ENCODE measurements at regions not wholly inside any gene's neighbourhood (a gene's known extent, or its start where the extent isn't known, plus 50 kb on each side); places are given as distances from the start of the nearest gene placed in this dataset.

GRCh38 chr4:133775469-133775868 is 426.1 kb downstream of the PABPC4L start:
- Histone ChIP-seq H3K27ac (ENCODE audit: low read length) (no peak overlapping the region), H3K4me1 (ENCODE audit: control insufficient read depth in 1 of 2, extremely low read depth in 1 of 2, insufficient read depth in 2 of 2, low read length in 2 of 2) (no peaks in the 10 kb centered on the region), H3K4me3 (ENCODE audit: control insufficient read depth in 1 of 2, extremely low read depth in 1 of 2, low read length in 1 of 2) (no peak overlapping the region), H3K27me3 (replicated peaks in 1 of 2; ENCODE audit: control insufficient read depth in 2 of 2, extremely low read depth in 1 of 2, insufficient read depth in 2 of 2, low read length in 1 of 2) (no peaks in the 10 kb centered on the region), H3K9me3 (no peaks in the 10 kb centered on the region), H3K36me3 (ENCODE audit: control insufficient read depth in 2 of 2, extremely low read depth in 1 of 2, insufficient read depth in 1 of 2, low read length in 1 of 2) (no peaks in the 10 kb centered on the region)
- POLR2A ChIA-PET = interaction anchor here in 1 of 2 donors (0.6 kb wide), 1 partner anchor 16 kb away, joined by 3 read pairs; no protein-coding TSS in a partner anchor
- Mint-ChIP-seq H3K4me1 (no peaks in the 10 kb centered on the region), H3K36me3 (no peaks in the 10 kb centered on the region), H3K27me3 (no peaks in the 10 kb centered on the region), H3K9me3 (peaks cover 2 to 9% (median 8%) of the 10 kb centered on the region in 3 donors), H3K4me3 (no peak overlapping the region), H3K27ac (no peak overlapping the region)
- CTCF ChIA-PET = no interaction called here
- ATAC-seq (replicated peaks in 1 of 4) (no peak), DNase-seq (no peak)
- WGBS (ENCODE audit: insufficient coverage) = no CpG with 5 or more reads among the region's 1 CpG

DNA sequence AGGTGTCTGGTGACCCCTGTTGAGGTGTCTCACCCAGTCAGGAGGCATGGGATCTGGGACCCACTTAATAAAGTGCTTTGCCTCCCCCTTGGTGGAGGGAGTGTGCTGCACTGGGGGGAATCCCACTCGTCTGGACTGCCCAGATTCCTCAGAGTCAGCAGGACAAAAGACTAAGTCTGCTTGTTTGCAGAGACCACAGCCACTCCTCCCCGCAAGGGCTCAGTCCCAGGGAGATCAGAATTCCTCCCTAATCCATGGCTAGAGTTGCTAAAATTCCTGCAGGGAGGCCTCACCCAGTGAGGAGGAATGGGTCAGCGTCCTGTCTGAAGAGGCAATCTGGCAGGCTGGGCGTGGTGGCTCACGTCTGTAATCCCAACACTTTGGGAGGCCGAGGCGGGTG is 442.2 kb downstream of the PABPC4L start:
- Histone ChIP-seq H3K4me1 (ENCODE audit: control insufficient read depth in 1 of 2, extremely low read depth in 1 of 2, insufficient read depth in 2 of 2, low read length in 2 of 2) (no peaks in the 10 kb centered on the region), H3K36me3 (ENCODE audit: control insufficient read depth in 2 of 2, extremely low read depth in 1 of 2, insufficient read depth in 1 of 2, low read length in 1 of 2) (no peaks in the 10 kb centered on the region), H3K27ac (ENCODE audit: low read length) (no peak overlapping the region), H3K27me3 (replicated peaks in 1 of 2; ENCODE audit: control insufficient read depth in 2 of 2, extremely low read depth in 1 of 2, insufficient read depth in 2 of 2, low read length in 1 of 2) (no peaks in the 10 kb centered on the region), H3K9me3 (no peaks in the 10 kb centered on the region), H3K4me3 (ENCODE audit: control insufficient read depth in 1 of 2, extremely low read depth in 1 of 2, low read length in 1 of 2) (no peak overlapping the region)
- DNase-seq = no peak
- Mint-ChIP-seq H3K27ac (no peak overlapping the region), H3K9me3 (peaks cover 0 to 12% (median under 1%) of the 10 kb centered on the region in 3 donors), H3K36me3 (no peaks in the 10 kb centered on the region), H3K4me3 (no peak overlapping the region), H3K27me3 (no peaks in the 10 kb centered on the region), H3K4me1 (no peaks in the 10 kb centered on the region)
- ChIA-PET POLR2A (interaction anchor here in 1 of 2 donors (0.6 kb wide), 1 partner anchor 16 kb away, joined by 3 read pairs; no protein-coding TSS in a partner anchor), CTCF (no interaction called here)
- no peak for ATAC-seq (replicated peaks in 1 of 4)
- WGBS (ENCODE audit: insufficient coverage) = 80% methylated on average over 4 of the region's 7 CpGs

GRCh38 chr4:133741766-133742165 is 459.8 kb downstream of the PABPC4L start:
- no peaks in the 10 kb centered on the region for H3K27me3 ChIP-seq (replicated peaks in 1 of 2; ENCODE audit: control insufficient read depth in 2 of 2, extremely low read depth in 1 of 2, insufficient read depth in 2 of 2, low read length in 1 of 2)
- H3K9me3 ChIP-seq = no peaks in the 10 kb centered on the region
- no peaks in the 10 kb centered on the region for H3K4me1 Mint-ChIP-seq
- no peak overlapping the region for H3K27ac Mint-ChIP-seq
- no peak overlapping the region for H3K27ac ChIP-seq (ENCODE audit: low read length)
- no peaks in the 10 kb centered on the region for H3K36me3 Mint-ChIP-seq
- no peaks in the 10 kb centered on the region for H3K4me1 ChIP-seq (ENCODE audit: control insufficient read depth in 1 of 2, extremely low read depth in 1 of 2, insufficient read depth in 2 of 2, low read length in 2 of 2)
- DNase-seq = no peak
- ChIA-PET CTCF (no interaction called here), POLR2A (no interaction called here)
- peaks cover 16 to 23% (median 17%) of the 10 kb centered on the region in 3 donors for H3K9me3 Mint-ChIP-seq
- 60% methylated on average over 1 of the region's 3 CpGs for WGBS (ENCODE audit: insufficient coverage)
- H3K27me3 Mint-ChIP-seq = no peaks in the 10 kb centered on the region
- no peak overlapping the region for H3K4me3 ChIP-seq (ENCODE audit: control insufficient read depth in 1 of 2, extremely low read depth in 1 of 2, low read length in 1 of 2)
- ATAC-seq (replicated peaks in 1 of 4) = no peak
- H3K36me3 ChIP-seq (ENCODE audit: control insufficient read depth in 2 of 2, extremely low read depth in 1 of 2, insufficient read depth in 1 of 2, low read length in 1 of 2) = no peaks in the 10 kb centered on the region
- H3K4me3 Mint-ChIP-seq = no peak overlapping the region

DNA sequence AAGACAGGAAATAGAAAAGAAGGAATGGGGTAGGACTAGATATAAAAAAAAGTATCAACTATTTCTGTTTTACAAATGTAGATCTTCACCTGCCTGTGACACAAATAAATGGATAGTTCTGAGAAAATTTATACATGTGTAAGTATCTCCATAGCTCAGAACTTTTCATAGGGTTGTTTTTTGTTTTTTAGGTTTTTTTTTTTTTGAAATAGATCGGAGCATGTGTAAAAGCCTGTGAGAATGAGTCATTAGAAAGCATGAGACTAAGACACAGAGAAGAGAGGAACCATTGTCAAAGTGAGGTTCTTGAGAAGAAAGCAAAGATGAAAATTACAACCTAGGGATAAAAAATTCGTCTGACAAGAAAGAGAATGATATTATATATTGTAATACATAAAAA is 481.6 kb downstream of the PABPC4L start:
- Mint-ChIP-seq H3K27ac (no peak overlapping the region), H3K4me3 (no peak overlapping the region), H3K4me1 (no peaks in the 10 kb centered on the region), H3K9me3 (peaks cover 6 to 12% (median 9%) of the 10 kb centered on the region in 3 donors), H3K36me3 (no peaks in the 10 kb centered on the region), H3K27me3 (no peaks in the 10 kb centered on the region)
- no peak for ATAC-seq (replicated peaks in 1 of 4)
- no CpG with 5 or more reads among the region's 2 CpGs for WGBS (ENCODE audit: insufficient coverage)
- Histone ChIP-seq H3K27me3 (replicated peaks in 1 of 2; ENCODE audit: control insufficient read depth in 2 of 2, extremely low read depth in 1 of 2, insufficient read depth in 2 of 2, low read length in 1 of 2) (no peaks in the 10 kb centered on the region), H3K36me3 (ENCODE audit: control insufficient read depth in 2 of 2, extremely low read depth in 1 of 2, insufficient read depth in 1 of 2, low read length in 1 of 2) (no peaks in the 10 kb centered on the region), H3K9me3 (no peaks in the 10 kb centered on the region), H3K4me1 (ENCODE audit: control insufficient read depth in 1 of 2, extremely low read depth in 1 of 2, insufficient read depth in 2 of 2, low read length in 2 of 2) (no peaks in the 10 kb centered on the region), H3K4me3 (ENCODE audit: control insufficient read depth in 1 of 2, extremely low read depth in 1 of 2, low read length in 1 of 2) (no peak overlapping the region), H3K27ac (ENCODE audit: low read length) (no peak overlapping the region)
- ChIA-PET POLR2A (no interaction called here), CTCF (interaction anchor here (0.6 kb wide), 2 partner anchors 18 to 703 kb away, joined by 3 read pairs; no protein-coding TSS in a partner anchor)
- no peak for DNase-seq

DNA sequence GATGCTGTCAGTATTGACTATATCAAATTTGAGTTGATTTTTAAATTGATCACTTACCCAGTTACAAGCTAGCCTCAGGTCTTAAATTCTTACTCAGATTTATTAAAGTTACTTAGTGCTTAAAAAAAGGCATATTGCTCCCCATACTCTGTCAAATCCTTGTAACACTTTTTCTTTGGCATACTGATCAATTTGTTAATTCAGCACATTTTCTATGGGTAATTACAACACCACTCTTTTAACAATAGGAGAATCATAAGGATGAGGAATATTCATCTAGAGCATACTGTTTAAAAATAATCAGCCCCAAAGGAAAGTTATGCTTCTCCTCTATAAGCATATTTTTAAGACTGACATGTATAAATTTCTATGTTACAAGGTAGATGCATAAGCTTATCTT is 482.5 kb downstream of the PABPC4L start:
- H3K27ac Mint-ChIP-seq = no peak overlapping the region
- no peaks in the 10 kb centered on the region for H3K36me3 ChIP-seq (ENCODE audit: control insufficient read depth in 2 of 2, extremely low read depth in 1 of 2, insufficient read depth in 1 of 2, low read length in 1 of 2)
- no peaks in the 10 kb centered on the region for H3K27me3 Mint-ChIP-seq
- H3K4me1 ChIP-seq (ENCODE audit: control insufficient read depth in 1 of 2, extremely low read depth in 1 of 2, insufficient read depth in 2 of 2, low read length in 2 of 2) = no peaks in the 10 kb centered on the region
- H3K27ac ChIP-seq (ENCODE audit: low read length) = no peak overlapping the region
- ATAC-seq (replicated peaks in 1 of 4) = no peak
- H3K4me3 Mint-ChIP-seq = no peak overlapping the region
- DNase-seq = no peak
- no peaks in the 10 kb centered on the region for H3K4me1 Mint-ChIP-seq
- H3K36me3 Mint-ChIP-seq = no peaks in the 10 kb centered on the region
- POLR2A ChIA-PET = no interaction called here
- H3K4me3 ChIP-seq (ENCODE audit: control insufficient read depth in 1 of 2, extremely low read depth in 1 of 2, low read length in 1 of 2) = no peak overlapping the region
- CTCF ChIA-PET = no interaction called here
- no peaks in the 10 kb centered on the region for H3K27me3 ChIP-seq (replicated peaks in 1 of 2; ENCODE audit: control insufficient read depth in 2 of 2, extremely low read depth in 1 of 2, insufficient read depth in 2 of 2, low read length in 1 of 2)
- no peaks in the 10 kb centered on the region for H3K9me3 ChIP-seq
- peaks cover 6 to 12% (median 9%) of the 10 kb centered on the region in 3 donors for H3K9me3 Mint-ChIP-seq

GRCh38 chr4:133714211-133714610 is 487.4 kb downstream of the PABPC4L start:
- H3K27me3 ChIP-seq (replicated peaks in 1 of 2; ENCODE audit: control insufficient read depth in 2 of 2, extremely low read depth in 1 of 2, insufficient read depth in 2 of 2, low read length in 1 of 2) = no peaks in the 10 kb centered on the region
- H3K9me3 ChIP-seq = no peaks in the 10 kb centered on the region
- Mint-ChIP-seq H3K9me3 (peaks cover 2 to 9% (median 7%) of the 10 kb centered on the region in 3 donors), H3K4me1 (no peaks in the 10 kb centered on the region), H3K27ac (no peak overlapping the region), H3K36me3 (no peaks in the 10 kb centered on the region), H3K27me3 (no peaks in the 10 kb centered on the region), H3K4me3 (no peak overlapping the region)
- no peaks in the 10 kb centered on the region for H3K36me3 ChIP-seq (ENCODE audit: control insufficient read depth in 2 of 2, extremely low read depth in 1 of 2, insufficient read depth in 1 of 2, low read length in 1 of 2)
- POLR2A ChIA-PET = no interaction called here
- no peak overlapping the region for H3K27ac ChIP-seq (ENCODE audit: low read length)
- CTCF ChIA-PET = no interaction called here
- no peak for ATAC-seq (replicated peaks in 1 of 4)
- DNase-seq = no peak
- H3K4me1 ChIP-seq (ENCODE audit: control insufficient read depth in 1 of 2, extremely low read depth in 1 of 2, insufficient read depth in 2 of 2, low read length in 2 of 2) = no peaks in the 10 kb centered on the region
- no peak overlapping the region for H3K4me3 ChIP-seq (ENCODE audit: control insufficient read depth in 1 of 2, extremely low read depth in 1 of 2, low read length in 1 of 2)

DNA sequence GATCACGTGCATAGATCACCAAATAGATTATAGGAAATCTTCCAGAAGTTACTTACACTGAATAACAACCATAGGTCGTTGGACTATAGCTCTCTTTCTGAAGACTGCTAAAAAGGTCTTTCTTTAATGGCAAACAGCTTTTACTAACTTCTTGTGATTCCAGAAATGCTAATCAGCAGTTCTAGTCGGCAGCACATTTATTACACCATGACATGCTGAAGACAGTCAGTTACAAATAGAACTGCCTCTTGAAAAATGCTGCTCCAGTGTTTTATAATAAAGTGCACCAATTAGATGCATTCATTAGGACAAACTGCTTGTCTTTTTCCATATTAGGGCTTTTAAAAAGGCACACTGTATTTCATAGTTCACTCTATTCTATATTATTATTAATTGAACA is 488.2 kb downstream of the PABPC4L start:
- Mint-ChIP-seq H3K9me3 (peaks cover 2 to 9% (median 4%) of the 10 kb centered on the region in 3 donors), H3K4me3 (no peak overlapping the region), H3K36me3 (no peaks in the 10 kb centered on the region), H3K27ac (no peak overlapping the region), H3K4me1 (no peaks in the 10 kb centered on the region), H3K27me3 (no peaks in the 10 kb centered on the region)
- Histone ChIP-seq H3K27me3 (replicated peaks in 1 of 2; ENCODE audit: control insufficient read depth in 2 of 2, extremely low read depth in 1 of 2, insufficient read depth in 2 of 2, low read length in 1 of 2) (no peaks in the 10 kb centered on the region), H3K27ac (ENCODE audit: low read length) (no peak overlapping the region), H3K9me3 (no peaks in the 10 kb centered on the region), H3K4me3 (ENCODE audit: control insufficient read depth in 1 of 2, extremely low read depth in 1 of 2, low read length in 1 of 2) (no peak overlapping the region), H3K36me3 (ENCODE audit: control insufficient read depth in 2 of 2, extremely low read depth in 1 of 2, insufficient read depth in 1 of 2, low read length in 1 of 2) (no peaks in the 10 kb centered on the region), H3K4me1 (ENCODE audit: control insufficient read depth in 1 of 2, extremely low read depth in 1 of 2, insufficient read depth in 2 of 2, low read length in 2 of 2) (no peaks in the 10 kb centered on the region)
- no peak for ATAC-seq (replicated peaks in 1 of 4)
- WGBS (ENCODE audit: insufficient coverage) = no CpG with 5 or more reads among the region's 3 CpGs
- ChIA-PET CTCF (no interaction called here), POLR2A (no interaction called here)
- no peak for DNase-seq
